OCI-LY1 (cell line): ENCODE measurements at regions not wholly inside any gene's neighbourhood (a gene's known extent, or its start where the extent isn't known, plus 50 kb on each side); places are given as distances from the start of the nearest gene placed in this dataset.

Experiments used
- H2AFZ ChIP-seq: fragments of 200-600 bp; sonication (generic), shearing (Covaris generic); 2 replicates; pipeline ENCODE4 v1.6.0; 2014; ENCODE audit warnings: antibody characterized with exemption, mild to moderate bottlenecking, low read length
- H3F3A ChIP-seq: fragments of 200-600 bp; sonication (generic), shearing (Covaris generic); 2 replicates; pipeline ENCODE4 v1.6.0; 2014; ENCODE audit warnings: mild to moderate bottlenecking, antibody characterized with exemption, low read length, moderate library complexity; ENCODE audit not compliant: insufficient read depth
- H3K27ac ChIP-seq: fragments of 200-600 bp; sonication (generic); 2 replicates; pipeline ENCODE4 v1.5.1; 2014; ENCODE audit warnings: low read length, mixed run types, mild to moderate bottlenecking, low read depth; ENCODE audit not compliant: poor library complexity, severe bottlenecking
- H3K27me3 ChIP-seq: fragments of 200-600 bp; sonication (generic); 2 replicates; pipeline ENCODE4 v1.6.0; 2014; ENCODE audit warnings: antibody characterized with exemption, mild to moderate bottlenecking, low read length, moderate library complexity; ENCODE audit not compliant: insufficient read depth
- H3K36me3 ChIP-seq: fragments of 200-600 bp; sonication (generic); 2 replicates; pipeline ENCODE4 v1.6.1; 2014; ENCODE audit warnings: mild to moderate bottlenecking, antibody characterized with exemption, low read length, moderate library complexity, mixed read lengths; ENCODE audit not compliant: insufficient read depth
- H3K4me1 ChIP-seq: fragments of 200-600 bp; sonication (generic); 2 replicates; pipeline ENCODE4 v1.5.1; 2014; ENCODE audit warnings: mild to moderate bottlenecking, low read length, moderate library complexity; ENCODE audit not compliant: insufficient read depth, severe bottlenecking
- H3K4me2 ChIP-seq: fragments of 200-600 bp; sonication (generic), shearing (Covaris generic); 2 replicates; pipeline ENCODE4 v1.6.1; 2014; ENCODE audit warnings: low read length
- H3K4me3 ChIP-seq: fragments of 200-600 bp; sonication (generic); 2 replicates; pipeline ENCODE4 v1.5.1; 2014; ENCODE audit warnings: low read length, low read depth, mild to moderate bottlenecking, mixed read lengths; ENCODE audit not compliant: poor library complexity, severe bottlenecking
- H3K79me2 ChIP-seq: fragments of 200-600 bp; shearing (Covaris generic); 2 replicates; pipeline ENCODE4 v1.6.1; 2016; ENCODE audit warnings: mixed run types, low read length, mixed read lengths; ENCODE audit not compliant: insufficient read depth
- H3K9ac ChIP-seq: fragments of 200-600 bp; sonication (generic), shearing (Covaris generic); 2 replicates; pipeline ENCODE4 v1.6.1; 2014; ENCODE audit warnings: mild to moderate bottlenecking, low read length, mixed read lengths
- H3K9me2 ChIP-seq: fragments of 200-600 bp; sonication (generic), shearing (Covaris generic); 2 replicates; pipeline ENCODE4 v1.6.1; 2014; ENCODE audit warnings: low read depth, mild to moderate bottlenecking, low read length, mixed read lengths
- H3K9me3 ChIP-seq: fragments of 200-600 bp; shearing (Covaris generic); 2 replicates; pipeline ENCODE4 v1.6.1; 2014; ENCODE audit warnings: low read length, mixed read lengths
- H4K20me1 ChIP-seq: fragments of 200-600 bp; sonication (generic), shearing (Covaris generic); 2 replicates; pipeline ENCODE4 v1.6.0; 2016; ENCODE audit warnings: mild to moderate bottlenecking, low read length; ENCODE audit not compliant: insufficient read depth
- CTCF ChIP-seq: fragments of 200-600 bp; sonication (generic), shearing (Covaris generic); IDR thresholded peaks from 2 replicates; pipeline ENCODE4 v1.5.1; 2017; ENCODE audit warnings: mild to moderate bottlenecking, antibody characterized with exemption, low read length, moderate library complexity, mixed read lengths
- EZH2 ChIP-seq: fragments of 200-600 bp; sonication (generic), shearing (Covaris generic); IDR thresholded peaks from 2 replicates; pipeline ENCODE4 v1.8.0; 2017; ENCODE audit warnings: borderline replicate concordance, mixed run types, mild to moderate bottlenecking, antibody characterized with exemption, low read length, moderate library complexity, mixed read lengths

GRCh38 chr7:96786998-96787395 is 77.4 kb upstream of the SEM1 start:
- Histone ChIP-seq H3K27me3 (no peaks in the 10 kb centered on the region), H3K9me2 (no peaks in the 10 kb centered on the region), H3K4me1 (no peaks in the 10 kb centered on the region), H4K20me1 (no peaks in the 10 kb centered on the region), H3K36me3 (no peaks in the 10 kb centered on the region), H3K79me2 (no peaks in the 10 kb centered on the region), H3K9me3 (no peaks in the 10 kb centered on the region), H3K4me3 (no peak overlapping the region), H3K4me2 (no peak overlapping the region), H2AFZ (no peak overlapping the region), H3K27ac (no peak overlapping the region), H3K9ac (no peak overlapping the region), H3F3A (no peaks in the 10 kb centered on the region)
- TF ChIP-seq EZH2, result no peak
- no peak for TF ChIP-seq CTCF

GRCh38 chr7:96789914-96790313 is 80.3 kb upstream of the SEM1 start:
- H3K27ac ChIP-seq, result no peak overlapping the region
- TF ChIP-seq EZH2, result no peak
- TF ChIP-seq CTCF, result no peak

GRCh38 chr7:96792115-96792514 is 82.5 kb upstream of the SEM1 start:
- Histone ChIP-seq H3K4me1 (no peaks in the 10 kb centered on the region), H3K27me3 (no peaks in the 10 kb centered on the region), H3K4me3 (no peak overlapping the region), H3F3A (no peaks in the 10 kb centered on the region), H3K4me2 (no peak overlapping the region), H3K9me2 (no peaks in the 10 kb centered on the region), H3K9ac (no peak overlapping the region), H3K9me3 (no peaks in the 10 kb centered on the region), H3K79me2 (no peaks in the 10 kb centered on the region), H3K36me3 (no peaks in the 10 kb centered on the region), H3K27ac (no peak overlapping the region), H2AFZ (no peak overlapping the region), H4K20me1 (no peaks in the 10 kb centered on the region)
- TF ChIP-seq EZH2 (no peak), CTCF (no peak)

More at GRCh38 chr7:96789914-96790313, 80.3 kb upstream of the SEM1 start:
- H3K9me2 ChIP-seq, result no peaks in the 10 kb centered on the region
- H3K4me3 ChIP-seq, result no peak overlapping the region
- H3F3A ChIP-seq, result no peaks in the 10 kb centered on the region
- no peaks in the 10 kb centered on the region for H3K9me3 ChIP-seq
- H3K27me3 ChIP-seq, result no peaks in the 10 kb centered on the region
- no peak overlapping the region for H2AFZ ChIP-seq
- H3K36me3 ChIP-seq, result no peaks in the 10 kb centered on the region
- no peak overlapping the region for H3K9ac ChIP-seq
- H3K4me1 ChIP-seq, result no peaks in the 10 kb centered on the region
- no peaks in the 10 kb centered on the region for H3K79me2 ChIP-seq
- H4K20me1 ChIP-seq, result no peaks in the 10 kb centered on the region
- H3K4me2 ChIP-seq, result no peak overlapping the region
